Fibroblast of lung (primary cell): ENCODE measurements at regions not wholly inside any gene's neighbourhood (a gene's known extent, or its start where the extent isn't known, plus 50 kb on each side); places are given as distances from the start of the nearest gene placed in this dataset.

ENCODE experiments used
- DNase-seq, 2 donors: peaks; one replicate each; pipeline versions ENCODE4 v3.0.0 to v3.0.0-alpha.2; 2010; ENCODE audit warnings: low read depth in 2 of 2
- H2AFZ ChIP-seq: 2 replicates; pipeline ENCODE4 v1.5.1; 2012; ENCODE audit warnings: low read length, control low read depth, inconsistent platforms
- H3K27ac ChIP-seq: 2 replicates; pipeline ENCODE4 v1.5.1; 2011; ENCODE audit warnings: low read length, control low read depth; ENCODE audit not compliant: insufficient read depth
- H3K27me3 ChIP-seq: 2 replicates; pipeline ENCODE4 v1.5.1; 2011; ENCODE audit warnings: mild to moderate bottlenecking, low read length; ENCODE audit not compliant: control insufficient read depth, insufficient read depth
- H3K36me3 ChIP-seq: 2 replicates; pipeline ENCODE4 v1.5.1; 2011; ENCODE audit warnings: low read length; ENCODE audit not compliant: control insufficient read depth, insufficient read depth
- H3K4me1 ChIP-seq: 2 replicates; pipeline ENCODE4 v1.5.1; 2011; ENCODE audit warnings: low read length; ENCODE audit not compliant: control insufficient read depth, insufficient read depth; ENCODE audit errors: extremely low read depth
- H3K4me2 ChIP-seq: 2 replicates; pipeline ENCODE4 v1.5.1; 2011; ENCODE audit warnings: low read length, control low read depth; ENCODE audit not compliant: insufficient read depth; ENCODE audit errors: extremely low read depth
- H3K4me3 ChIP-seq, 4 experiments: fragments of 200-600 bp in 1 of 4; sonication (generic) in 1 of 4; replicated peaks in 1 of 4; 2 replicates each; pipeline ENCODE4 v1.5.1; 2011 to 2016; ENCODE audit warnings: low read length in 4 of 4, low read depth in 3 of 4, mild to moderate bottlenecking in 3 of 4, control low read depth in 2 of 4, inconsistent platforms in 1 of 4, mixed read lengths in 1 of 4; ENCODE audit not compliant: insufficient read depth in 1 of 4; ENCODE audit errors: control extremely low read depth in 1 of 4
- H3K79me2 ChIP-seq: 2 replicates; pipeline ENCODE4 v1.5.1; 2012; ENCODE audit warnings: mild to moderate bottlenecking, low read length, inconsistent platforms; ENCODE audit not compliant: control insufficient read depth, insufficient read depth
- H3K9ac ChIP-seq: 2 replicates; pipeline ENCODE4 v1.5.1; 2011; ENCODE audit warnings: mild to moderate bottlenecking, low read length, control low read depth; ENCODE audit not compliant: insufficient read depth
- H3K9me3 ChIP-seq: 2 replicates; pipeline ENCODE4 v1.5.1; 2012; ENCODE audit warnings: low read depth, low read length; ENCODE audit not compliant: control insufficient read depth, insufficient read depth
- H4K20me1 ChIP-seq: 2 replicates; pipeline ENCODE4 v1.5.1; 2011; ENCODE audit warnings: low read length; ENCODE audit not compliant: control insufficient read depth, insufficient read depth; ENCODE audit errors: extremely low read depth
- EZH2 ChIP-seq: IDR thresholded peaks from 2 replicates; pipeline ENCODE4 v1.5.1; 2012; ENCODE audit warnings: low read length, control low read depth, mild to moderate bottlenecking; ENCODE audit errors: missing control alignments
- TF ChIP-seq, protein P1 (sequence below), 2 donors: IDR thresholded peaks in 1 of 2; conservative IDR thresholded peaks in 1 of 2; 1 replicate in 1 of 2; 2 replicates in 1 of 2; pipeline ENCODE4 v1.5.1; 2011 to 2012; ENCODE audit warnings: low read length in 2 of 2, control low read depth in 1 of 2, inconsistent platforms in 1 of 2, low read depth in 1 of 2, mild to moderate bottlenecking in 1 of 2

DNA sequence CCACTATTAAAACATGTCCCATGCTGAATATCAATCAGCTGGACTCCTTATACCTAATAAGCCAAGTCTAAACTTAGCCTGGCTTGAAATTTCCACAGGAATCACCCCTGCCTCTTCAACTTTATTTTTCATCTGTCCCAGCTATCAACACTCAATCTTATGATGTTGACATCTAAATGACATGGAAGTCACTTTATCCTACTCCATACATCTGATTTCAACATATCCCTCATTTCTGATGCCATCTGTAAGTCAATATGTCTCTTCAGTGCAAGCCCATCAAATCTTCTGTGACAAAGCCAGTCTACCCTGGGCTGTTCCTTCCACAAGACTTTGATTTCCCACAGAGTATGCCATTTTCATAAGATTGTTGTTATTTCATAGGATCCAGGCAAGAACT, 143.6 kb upstream of the SEMA6D start:
- Histone ChIP-seq H3K4me3 (no peak overlapping the region), H3K9ac (no peak overlapping the region), H3K4me2 (no peak overlapping the region), H3K27ac (no peak overlapping the region), H2AFZ (no peak overlapping the region), H3K79me2 (no peaks in the 10 kb centered on the region), H3K9me3 (no peaks in the 10 kb centered on the region), H3K36me3 (no peaks in the 10 kb centered on the region), H4K20me1 (no peaks in the 10 kb centered on the region), H3K27me3 (no peaks in the 10 kb centered on the region), H3K4me1 (peaks cover 3% of the 10 kb centered on the region)
- no peak for DNase-seq
- TF ChIP-seq EZH2, result no peak
- TF ChIP-seq, protein P1, sequence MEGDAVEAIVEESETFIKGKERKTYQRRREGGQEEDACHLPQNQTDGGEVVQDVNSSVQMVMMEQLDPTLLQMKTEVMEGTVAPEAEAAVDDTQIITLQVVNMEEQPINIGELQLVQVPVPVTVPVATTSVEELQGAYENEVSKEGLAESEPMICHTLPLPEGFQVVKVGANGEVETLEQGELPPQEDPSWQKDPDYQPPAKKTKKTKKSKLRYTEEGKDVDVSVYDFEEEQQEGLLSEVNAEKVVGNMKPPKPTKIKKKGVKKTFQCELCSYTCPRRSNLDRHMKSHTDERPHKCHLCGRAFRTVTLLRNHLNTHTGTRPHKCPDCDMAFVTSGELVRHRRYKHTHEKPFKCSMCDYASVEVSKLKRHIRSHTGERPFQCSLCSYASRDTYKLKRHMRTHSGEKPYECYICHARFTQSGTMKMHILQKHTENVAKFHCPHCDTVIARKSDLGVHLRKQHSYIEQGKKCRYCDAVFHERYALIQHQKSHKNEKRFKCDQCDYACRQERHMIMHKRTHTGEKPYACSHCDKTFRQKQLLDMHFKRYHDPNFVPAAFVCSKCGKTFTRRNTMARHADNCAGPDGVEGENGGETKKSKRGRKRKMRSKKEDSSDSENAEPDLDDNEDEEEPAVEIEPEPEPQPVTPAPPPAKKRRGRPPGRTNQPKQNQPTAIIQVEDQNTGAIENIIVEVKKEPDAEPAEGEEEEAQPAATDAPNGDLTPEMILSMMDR (conservative IDR thresholded peaks at IDR 0.05 in 1 of 2, IDR thresholded peaks at IDR 0.05 in 1 of 2; ENCODE audit: low read depth in 1 of 2, low read length in 2 of 2), result no peak

DNA sequence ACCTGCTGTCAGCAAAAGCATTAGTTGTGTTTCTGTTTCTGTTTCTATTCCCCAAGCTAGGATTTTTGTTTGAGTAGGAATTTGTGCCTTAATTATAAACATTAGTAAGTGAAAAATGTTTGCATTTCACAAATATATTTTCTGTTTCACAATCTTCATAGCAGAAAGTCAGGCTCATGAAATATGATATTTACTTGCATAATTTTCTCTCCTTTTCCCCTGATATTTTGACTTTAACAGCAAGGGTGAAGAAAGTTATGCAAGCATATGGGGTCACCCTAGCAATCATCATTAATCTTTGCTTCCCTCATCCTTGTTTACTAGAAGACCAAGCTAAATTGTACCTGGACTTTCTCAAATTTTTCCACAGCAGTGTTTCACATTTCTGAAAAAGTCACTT, 140.3 kb upstream of the SEMA6D start:
- TF ChIP-seq EZH2, result no peak
- TF ChIP-seq, protein P1 (conservative IDR thresholded peaks at IDR 0.05 in 1 of 2, IDR thresholded peaks at IDR 0.05 in 1 of 2; ENCODE audit: low read depth in 1 of 2, low read length in 2 of 2), result no peak
- Histone ChIP-seq H3K4me3 (no peak overlapping the region), H3K9ac (no peak overlapping the region), H4K20me1 (no peaks in the 10 kb centered on the region), H3K27ac (no peak overlapping the region), H3K4me2 (no peak overlapping the region), H3K27me3 (no peaks in the 10 kb centered on the region), H2AFZ (no peak overlapping the region), H3K36me3 (no peaks in the 10 kb centered on the region), H3K9me3 (no peaks in the 10 kb centered on the region), H3K79me2 (no peaks in the 10 kb centered on the region), H3K4me1 (peaks cover 3% of the 10 kb centered on the region)
- DNase-seq, result peak in 1 of 2 donors; percentile 39

DNA sequence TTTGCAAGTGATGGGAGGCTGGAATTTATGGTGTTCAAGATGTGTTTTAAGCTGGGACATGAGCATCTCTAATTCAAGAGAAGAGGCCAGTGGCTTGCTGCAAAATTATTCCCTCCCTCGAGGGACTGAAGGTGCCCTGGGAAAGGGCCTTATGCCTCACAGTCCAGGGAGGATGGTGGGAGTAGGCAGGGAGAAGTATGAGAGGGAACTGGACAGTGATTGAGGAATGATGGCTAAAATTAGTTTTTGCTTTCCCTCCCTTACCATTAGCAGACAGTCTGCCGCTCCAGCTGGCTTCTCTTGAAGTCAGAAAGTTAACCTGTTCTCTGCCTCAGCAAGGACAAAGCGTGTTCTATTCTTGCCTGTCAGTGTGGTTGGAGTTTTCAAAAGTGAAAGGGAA, 139.8 kb upstream of the SEMA6D start:
- no peaks in the 10 kb centered on the region for H3K9me3 ChIP-seq
- no peak overlapping the region for H3K4me3 ChIP-seq
- no peak for DNase-seq
- H3K4me1 ChIP-seq, result peaks cover 3% of the 10 kb centered on the region
- TF ChIP-seq, protein P1 (conservative IDR thresholded peaks at IDR 0.05 in 1 of 2, IDR thresholded peaks at IDR 0.05 in 1 of 2; ENCODE audit: low read depth in 1 of 2, low read length in 2 of 2), result no peak
- TF ChIP-seq EZH2, result no peak
- H3K27ac ChIP-seq, result no peak overlapping the region
- no peaks in the 10 kb centered on the region for H3K36me3 ChIP-seq
- H3K27me3 ChIP-seq, result no peaks in the 10 kb centered on the region
- peak overlapping the region; percentile 25 for H2AFZ ChIP-seq
- no peak overlapping the region for H3K4me2 ChIP-seq
- H3K9ac ChIP-seq, result no peak overlapping the region
- no peaks in the 10 kb centered on the region for H4K20me1 ChIP-seq
- H3K79me2 ChIP-seq, result no peaks in the 10 kb centered on the region
